HEK293 (cell line): ENCODE measurements at regions not wholly inside any gene's neighbourhood (a gene's known extent, or its start where the extent isn't known, plus 50 kb on each side); places are given as distances from the start of the nearest gene placed in this dataset.

Experiments
- CTCF ChIA-PET: fragments of 350-600 bp; formaldehyde crosslinking; extraction: SDS; loops from one replicate; lab custom pipeline; 2021; ENCODE audit warnings: antibody characterized with exemption; lab: Yijun Ruan, JAX
- POLR2A ChIA-PET: fragments of 300-600 bp; formaldehyde crosslinking; extraction: SDS; loops from one replicate; lab custom pipeline; 2020; ENCODE audit warnings: antibody characterized with exemption, inconsistent platforms; lab: Yijun Ruan, JAX
- H3K27ac ChIP-seq: fragments of 200-500 bp; sonication (Bioruptor generic); 2 replicates; pipeline ENCODE4 v1.5.1; 2014; ENCODE audit warnings: low read depth, low read length, control low read depth, inconsistent platforms; ENCODE audit errors: extremely low read depth
- H3K36me3 ChIP-seq, 2 experiments: fragments of 200-500 bp in 1 of 2; sonication (Bioruptor generic) in 1 of 2; 1 replicate in 1 of 2; 2 replicates in 1 of 2; pipeline ENCODE4 v1.5.1; 2014 to 2017; ENCODE audit warnings: inconsistent platforms in 2 of 2, low read length in 2 of 2; ENCODE audit not compliant: control insufficient read depth in 2 of 2, insufficient read depth in 1 of 2
- H3K4me1 ChIP-seq: fragments of 200-500 bp; sonication (Bioruptor generic); 2 replicates; pipeline ENCODE4 v1.5.1; 2014; ENCODE audit warnings: mild to moderate bottlenecking, low read length, inconsistent platforms; ENCODE audit not compliant: control insufficient read depth, insufficient read depth
- H3K4me3 ChIP-seq: 2 replicates; pipeline ENCODE4 v1.5.1; 2011; ENCODE audit warnings: low read depth, mild to moderate bottlenecking, control low read depth, low read length, moderate library complexity
- H3K9me3 ChIP-seq: fragments of 200-500 bp; sonication (Bioruptor generic); 2 replicates; pipeline ENCODE4 v1.5.1; 2014; ENCODE audit warnings: low read depth, low read length, inconsistent platforms; ENCODE audit not compliant: control insufficient read depth, insufficient read depth
- ELK4 ChIP-seq: IDR thresholded peaks from 2 replicates; pipeline ENCODE4 v1.6.1; 2011; ENCODE audit warnings: mild to moderate bottlenecking, low read depth, low read length, borderline replicate concordance
- FEZF1 ChIP-seq: fragments of 450-650 bp; formaldehyde crosslinking; IDR thresholded peaks from 2 replicates; pipeline ENCODE4 v1.5.1; 2016; ENCODE audit warnings: missing biosample characterization, missing genetic modification characterization
- MEIS1 ChIP-seq: sonication (generic); formaldehyde crosslinking; IDR thresholded peaks from 2 replicates; pipeline ENCODE4 v1.8.1; 2022; ENCODE audit warnings: missing genetic modification reagents, mild to moderate bottlenecking, borderline replicate concordance
- OSR2 ChIP-seq: fragments of 450-650 bp; formaldehyde crosslinking; IDR thresholded peaks from 2 replicates; pipeline ENCODE4 v1.5.1; 2016; ENCODE audit warnings: missing biosample characterization, missing genetic modification characterization
- PBX3 ChIP-seq: sonication (generic); formaldehyde crosslinking; IDR thresholded peaks from 2 replicates; pipeline ENCODE4 v1.8.1; 2022; ENCODE audit warnings: mild to moderate bottlenecking, moderate library complexity, missing genetic modification reagents
- ZBTB26 ChIP-seq: fragments of 450-650 bp; formaldehyde crosslinking; optimal IDR thresholded peaks from 2 replicates; pipeline ENCODE3; 2016; ENCODE audit warnings: missing biosample characterization, mild to moderate bottlenecking, missing genetic modification characterization
- ZBTB8A ChIP-seq: fragments of 450-650 bp; formaldehyde crosslinking; IDR thresholded peaks from 2 replicates; pipeline ENCODE4 v1.5.1; 2016; ENCODE audit warnings: missing biosample characterization, missing genetic modification characterization
- ZNF146 ChIP-seq: fragments of 450-650 bp; formaldehyde crosslinking; IDR thresholded peaks from 2 replicates; pipeline ENCODE4 v1.5.1; 2016; ENCODE audit warnings: missing biosample characterization, missing genetic modification characterization
- ZNF148 ChIP-seq: fragments of 450-650 bp; formaldehyde crosslinking; IDR thresholded peaks from 2 replicates; pipeline ENCODE4 v1.5.0; 2017; ENCODE audit warnings: missing biosample characterization, missing genetic modification characterization, borderline replicate concordance
- ZNF157 ChIP-seq: fragments of 450-650 bp; formaldehyde crosslinking; IDR thresholded peaks from 2 replicates; pipeline ENCODE4 v1.5.1; 2016; ENCODE audit warnings: missing biosample characterization, missing genetic modification characterization
- ZNF292 ChIP-seq: fragments of 450-650 bp; formaldehyde crosslinking; IDR thresholded peaks from 2 replicates; pipeline ENCODE4 v1.5.1; 2016; ENCODE audit warnings: low read depth, missing biosample characterization, missing genetic modification characterization, borderline replicate concordance
- ZNF362 ChIP-seq: fragments of 450-650 bp; formaldehyde crosslinking; IDR thresholded peaks from 2 replicates; pipeline ENCODE4 v1.5.1; 2016; ENCODE audit warnings: missing biosample characterization, missing genetic modification characterization
- ZNF398 ChIP-seq: fragments of 450-650 bp; formaldehyde crosslinking; IDR thresholded peaks from 2 replicates; pipeline ENCODE4 v1.5.1; 2017; ENCODE audit warnings: missing biosample characterization, missing genetic modification characterization
- ZNF629 ChIP-seq: fragments of 450-650 bp; formaldehyde crosslinking; IDR thresholded peaks from 2 replicates; pipeline ENCODE4 v1.5.1; 2017; ENCODE audit warnings: missing biosample characterization, missing genetic modification characterization
- ZNF704 ChIP-seq: fragments of 450-650 bp; formaldehyde crosslinking; IDR thresholded peaks from 2 replicates; pipeline ENCODE4 v1.5.1; 2016; ENCODE audit warnings: missing biosample characterization, missing genetic modification characterization
- ZSCAN30 ChIP-seq: fragments of 450-650 bp; IDR thresholded peaks from 2 replicates; pipeline ENCODE4 v1.5.1; 2018; ENCODE audit warnings: missing biosample characterization, mild to moderate bottlenecking, missing genetic modification characterization, moderate library complexity

GRCh38 chr7:47069385-47070076 is 512.4 kb downstream of the TNS3 start (continued):
- TF ChIP-seq ELK4: no peak

- no peak overlapping the region for H3K4me3 ChIP-seq
- no peaks in the 10 kb centered on the region for H3K9me3 ChIP-seq
- CTCF ChIA-PET: no interaction called here
- H3K4me1 ChIP-seq: no peaks in the 10 kb centered on the region
- TF ChIP-seq ZNF362 (tag by site-specific recombination) (no peak), ZNF146 (no peak), ZNF148 (tag by site-specific recombination) (no peak), ZNF629 (tag by site-specific recombination) (no peak), ZNF398 (no peak)
- TF ChIP-seq, all 188 proteins: peak for 0
- no peaks in the 10 kb centered on the region for H3K36me3 ChIP-seq
- no peak overlapping the region for H3K27ac ChIP-seq
- POLR2A ChIA-PET: no interaction called here
Observed at GRCh38 chr7:47066976-47067614, 514.8 kb downstream of the TNS3 start.

- Histone ChIP-seq H3K27ac (no peak overlapping the region), H3K36me3 (no peaks in the 10 kb centered on the region), H3K9me3 (no peaks in the 10 kb centered on the region), H3K4me1 (no peaks in the 10 kb centered on the region), H3K4me3 (no peak overlapping the region)
- CTCF ChIA-PET: interaction anchor here (0.7 kb wide), 1 partner anchor 281 kb away, joined by 3 read pairs; no protein-coding TSS in a partner anchor
- POLR2A ChIA-PET: no interaction called here
- TF ChIP-seq OSR2 (tag by site-specific recombination) (no peak), ZNF704 (tag by site-specific recombination) (no peak), FEZF1 (tag by site-specific recombination) (no peak), MEIS1 (CRISPR knock-in tag) (no peak), ZNF292 (no peak), PBX3 (CRISPR knock-in tag) (no peak), ZNF157 (tag by site-specific recombination) (no peak), ELK4 (no peak), ZSCAN30 (tag by site-specific recombination) (no peak), ZBTB8A (tag by site-specific recombination) (no peak), ZBTB26 (tag by site-specific recombination) (no peak)
Observed at GRCh38 chr7:47056731-47057130, 525.2 kb downstream of the TNS3 start.
